SK-N-SH treated with all-trans-retinoic acid at 6 μM for 48 hours (cell line): ENCODE measurements at regions not wholly inside any gene's neighbourhood (a gene's known extent, or its start where the extent isn't known, plus 50 kb on each side); places are given as distances from the start of the nearest gene placed in this dataset.

ENCODE experiments used
- ATAC-seq: fragments of 200-7000 bp; cut with Tn5 transposase; 3 replicates; pipeline ENCODE4 v1.9.1; 2020; ENCODE audit warnings: mild to moderate bottlenecking, moderate library complexity
- ARNTL ChIP-seq: fragments of 450-650 bp; formaldehyde crosslinking; IDR thresholded peaks from 2 replicates; pipeline ENCODE4 v1.5.0; 2020; ENCODE audit warnings: low read depth, mild to moderate bottlenecking, moderate library complexity, borderline replicate concordance
- BACH2 ChIP-seq: fragments of 250-450 bp; sonication (Bioruptor Pico); IDR thresholded peaks from 2 replicates; pipeline ENCODE4 v1.9.0; 2021; ENCODE audit warnings: mild to moderate bottlenecking, borderline replicate concordance
- CSDC2 ChIP-seq: fragments of 250-450 bp; sonication (Bioruptor Pico); IDR thresholded peaks from 2 replicates; pipeline ENCODE4 v1.5.0; 2020; ENCODE audit warnings: mild to moderate bottlenecking, moderate library complexity
- CSRNP3 ChIP-seq: fragments of 250-450 bp; sonication (Bioruptor Pico); IDR thresholded peaks from 2 replicates; pipeline ENCODE4 v1.5.1; 2021; ENCODE audit warnings: mild to moderate bottlenecking, moderate library complexity
- ESRRG ChIP-seq: fragments of 250-450 bp; sonication (Bioruptor Pico); IDR thresholded peaks from 2 replicates; pipeline ENCODE4 v1.6.1; 2021; ENCODE audit warnings: mild to moderate bottlenecking
- GLIS3 ChIP-seq: fragments of 250-450 bp; sonication (Bioruptor Pico); IDR thresholded peaks from 2 replicates; pipeline ENCODE4 v1.5.0; 2020; ENCODE audit warnings: mild to moderate bottlenecking, moderate library complexity
- ISL1 ChIP-seq: fragments of 250-450 bp; sonication (Bioruptor Pico); IDR thresholded peaks from 2 replicates; pipeline ENCODE4 v2.1.2; 2022; ENCODE audit warnings: mild to moderate bottlenecking, moderate library complexity
- OSR1 ChIP-seq: fragments of 250-450 bp; sonication (Bioruptor Pico); IDR thresholded peaks from 2 replicates; pipeline ENCODE4 v1.8.0; 2022; ENCODE audit warnings: moderate library complexity, mild to moderate bottlenecking, inconsistent platforms
- POU6F1 ChIP-seq: fragments of 250-450 bp; sonication (Bioruptor Pico); IDR thresholded peaks from 2 replicates; pipeline ENCODE4 v1.8.0; 2021; ENCODE audit warnings: low read depth, mild to moderate bottlenecking, moderate library complexity, borderline replicate concordance
- PPARA ChIP-seq: fragments of 250-450 bp; sonication (Bioruptor Pico); IDR thresholded peaks from 2 replicates; pipeline ENCODE4 v1.5.0; 2020; ENCODE audit warnings: mild to moderate bottlenecking, borderline replicate concordance
- RARB ChIP-seq: fragments of 250-450 bp; sonication (Bioruptor Pico); IDR thresholded peaks from 2 replicates; pipeline ENCODE4 v1.8.0; 2021; ENCODE audit warnings: mild to moderate bottlenecking, moderate library complexity
- SNAI2 ChIP-seq: fragments of 250-450 bp; sonication (Bioruptor Pico); IDR thresholded peaks from 2 replicates; pipeline ENCODE4 v1.5.0; 2020; ENCODE audit warnings: mild to moderate bottlenecking, moderate library complexity
- TCF4 ChIP-seq: fragments of 250-450 bp; sonication (Bioruptor Pico); IDR thresholded peaks from 2 replicates; pipeline ENCODE4 v1.8.0; 2021; ENCODE audit warnings: mild to moderate bottlenecking, moderate library complexity, borderline replicate concordance
- TOX ChIP-seq: fragments of 250-450 bp; sonication (Bioruptor Pico); IDR thresholded peaks from 2 replicates; pipeline ENCODE4 v1.8.0; 2021; ENCODE audit warnings: mild to moderate bottlenecking, moderate library complexity, borderline replicate concordance
- TSHZ2 ChIP-seq: fragments of 250-450 bp; sonication (Bioruptor Pico); IDR thresholded peaks from 2 replicates; pipeline ENCODE4 v1.5.0; 2020; ENCODE audit warnings: mild to moderate bottlenecking, moderate library complexity
- ZC3H10 ChIP-seq: fragments of 250-450 bp; sonication (Bioruptor Pico); IDR thresholded peaks from 2 replicates; pipeline ENCODE4 v1.5.1; 2021; ENCODE audit warnings: mild to moderate bottlenecking, moderate library complexity
- ZFP3 ChIP-seq: fragments of 250-450 bp; sonication (Bioruptor Pico); IDR thresholded peaks from 2 replicates; pipeline ENCODE4 v1.5.0; 2020; ENCODE audit warnings: mild to moderate bottlenecking, moderate library complexity
- ZFP30 ChIP-seq: fragments of 450-650 bp; formaldehyde crosslinking; IDR thresholded peaks from 2 replicates; pipeline ENCODE4 v1.5.0; 2022; ENCODE audit warnings: mild to moderate bottlenecking, moderate library complexity
- ZNF565 ChIP-seq: fragments of 450-650 bp; formaldehyde crosslinking; conservative IDR thresholded peaks from 2 replicates; pipeline ENCODE4 v1.5.0; 2020; ENCODE audit warnings: low read depth, mild to moderate bottlenecking, moderate library complexity
- ZNF70 ChIP-seq: fragments of 450-650 bp; formaldehyde crosslinking; IDR thresholded peaks from 2 replicates; pipeline ENCODE4 v1.5.0; 2020; ENCODE audit warnings: mild to moderate bottlenecking, moderate library complexity
- ZNF8 ChIP-seq: fragments of 450-650 bp; formaldehyde crosslinking; IDR thresholded peaks from 2 replicates; pipeline ENCODE4 v1.5.0; 2020; ENCODE audit warnings: mild to moderate bottlenecking, moderate library complexity
- TF ChIP-seq, protein P1 (sequence below): fragments of 250-450 bp; sonication (Bioruptor Pico); IDR thresholded peaks from 2 replicates; pipeline ENCODE4 v1.8.0; 2020; ENCODE audit warnings: mild to moderate bottlenecking, moderate library complexity, borderline replicate concordance
- TF ChIP-seq, protein P2 (sequence below): fragments of 250-450 bp; sonication (Bioruptor Pico); IDR thresholded peaks from 2 replicates; pipeline ENCODE4 v1.5.1; 2020; ENCODE audit warnings: low read depth, mild to moderate bottlenecking, moderate library complexity

DNA sequence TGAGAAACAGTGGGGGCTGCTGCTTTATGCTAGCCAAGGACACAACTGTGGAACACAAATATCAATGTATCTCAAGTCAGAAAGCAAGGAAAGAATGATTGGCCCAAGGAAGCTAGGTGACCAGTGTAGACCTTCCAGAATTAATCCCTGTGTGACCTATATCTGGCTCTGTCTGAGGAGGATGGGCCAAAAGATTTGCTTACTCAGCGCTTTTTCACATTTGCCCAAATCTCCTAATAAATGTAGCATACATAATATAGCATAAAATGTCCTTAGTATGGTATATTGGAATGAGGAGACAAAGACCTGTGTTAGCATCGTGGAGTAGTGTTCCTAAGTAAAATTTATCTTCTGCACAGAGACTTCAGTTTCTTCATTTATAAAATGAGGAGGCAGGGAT is 66.7 kb upstream of the NT5C1B start:
- no peak for ATAC-seq
- TF ChIP-seq, protein P1, sequence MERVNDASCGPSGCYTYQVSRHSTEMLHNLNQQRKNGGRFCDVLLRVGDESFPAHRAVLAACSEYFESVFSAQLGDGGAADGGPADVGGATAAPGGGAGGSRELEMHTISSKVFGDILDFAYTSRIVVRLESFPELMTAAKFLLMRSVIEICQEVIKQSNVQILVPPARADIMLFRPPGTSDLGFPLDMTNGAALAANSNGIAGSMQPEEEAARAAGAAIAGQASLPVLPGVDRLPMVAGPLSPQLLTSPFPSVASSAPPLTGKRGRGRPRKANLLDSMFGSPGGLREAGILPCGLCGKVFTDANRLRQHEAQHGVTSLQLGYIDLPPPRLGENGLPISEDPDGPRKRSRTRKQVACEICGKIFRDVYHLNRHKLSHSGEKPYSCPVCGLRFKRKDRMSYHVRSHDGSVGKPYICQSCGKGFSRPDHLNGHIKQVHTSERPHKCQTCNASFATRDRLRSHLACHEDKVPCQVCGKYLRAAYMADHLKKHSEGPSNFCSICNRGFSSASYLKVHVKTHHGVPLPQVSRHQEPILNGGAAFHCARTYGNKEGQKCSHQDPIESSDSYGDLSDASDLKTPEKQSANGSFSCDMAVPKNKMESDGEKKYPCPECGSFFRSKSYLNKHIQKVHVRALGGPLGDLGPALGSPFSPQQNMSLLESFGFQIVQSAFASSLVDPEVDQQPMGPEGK (CRISPR knock-in tag) = no peak
- TF ChIP-seq TOX (CRISPR knock-in tag) = no peak
- TF ChIP-seq ESRRG (CRISPR knock-in tag) = no peak
- TF ChIP-seq OSR1 (CRISPR knock-in tag) = no peak
- no peak for TF ChIP-seq ZNF70 (CRISPR knock-in tag)

DNA sequence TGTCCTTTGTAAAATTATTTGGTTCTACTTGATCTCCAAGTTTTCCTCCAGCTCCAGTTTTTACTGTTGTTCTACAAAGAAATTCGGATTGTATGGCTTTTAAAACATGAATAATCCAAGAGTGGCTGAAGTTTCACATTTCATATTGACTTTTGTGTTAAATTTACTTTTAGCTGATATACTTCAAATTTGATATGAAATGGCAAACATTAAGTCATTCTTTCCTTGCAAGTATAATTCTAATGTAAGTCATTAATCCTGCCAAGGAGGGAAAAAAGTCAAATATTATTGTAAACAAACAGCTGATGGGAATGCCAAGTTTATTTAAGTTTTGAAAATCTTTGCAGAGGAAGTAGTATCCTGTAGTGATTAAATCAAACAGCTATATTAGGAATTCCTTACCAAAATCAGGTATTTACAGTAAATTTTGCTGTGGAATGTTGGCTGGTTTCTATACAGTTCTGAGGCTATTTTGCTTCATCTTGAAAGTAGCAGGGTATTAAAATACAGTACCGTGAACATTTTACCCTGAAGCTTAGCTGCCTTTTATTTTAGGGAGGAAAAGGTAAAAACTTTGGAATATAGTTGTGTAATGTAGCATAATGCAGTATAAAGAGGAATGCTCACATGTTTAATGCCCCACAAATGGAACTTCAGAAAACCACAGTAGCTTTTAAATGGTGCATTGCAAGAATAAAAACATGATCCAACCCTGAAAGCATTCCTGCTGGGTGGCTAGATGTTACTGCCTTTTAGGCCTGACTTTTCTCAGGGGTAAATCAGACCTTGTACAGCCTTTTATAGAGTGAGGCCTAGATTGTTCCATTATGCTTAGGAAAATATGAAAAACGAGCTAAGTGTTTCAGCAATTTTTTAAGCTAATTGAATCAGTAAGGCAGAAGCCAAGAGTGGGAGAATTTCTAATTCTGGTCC is 62.7 kb upstream of the NT5C1B start:
- peak; percentile 89 for ATAC-seq
- TF ChIP-seq ZFP30 (no peak), ZC3H10 (CRISPR knock-in tag) (no peak), ARNTL (CRISPR knock-in tag) (no peak; the same call in 1 of the 2 replicates), RARB (CRISPR knock-in tag) (no peak), BACH2 (CRISPR knock-in tag) (no peak), CSDC2 (0 out of 2 replicates have a peak, but pooled peaks have one; percentile 41), CSRNP3 (0 out of 2 replicates have a peak, but pooled peaks have one; percentile 13), ZNF565 (CRISPR knock-in tag) (no peak; the same call in 1 of the 2 replicates), SNAI2 (CRISPR knock-in tag) (0 out of 2 replicates have a peak, but pooled peaks have one; percentile 27), ZNF8 (CRISPR knock-in tag) (no peak), POU6F1 (CRISPR knock-in tag) (no peak), ZFP3 (CRISPR knock-in tag) (peak; percentile 64; the same call in 1 of the 2 replicates), PPARA (CRISPR knock-in tag) (no peak), GLIS3 (CRISPR knock-in tag) (peak; percentile 38), ZNF70 (CRISPR knock-in tag) (no peak; the same call in 1 of the 2 replicates), TCF4 (CRISPR knock-in tag) (no peak), ESRRG (CRISPR knock-in tag) (no peak; the same call in 1 of the 2 replicates), TOX (CRISPR knock-in tag) (no peak), OSR1 (CRISPR knock-in tag) (no peak), ISL1 (peak; percentile 99), TSHZ2 (CRISPR knock-in tag) (no peak)
- TF ChIP-seq, protein P1 (CRISPR knock-in tag) = peak; percentile 37; the same call in 1 of the 2 replicates
- TF ChIP-seq, protein P2, sequence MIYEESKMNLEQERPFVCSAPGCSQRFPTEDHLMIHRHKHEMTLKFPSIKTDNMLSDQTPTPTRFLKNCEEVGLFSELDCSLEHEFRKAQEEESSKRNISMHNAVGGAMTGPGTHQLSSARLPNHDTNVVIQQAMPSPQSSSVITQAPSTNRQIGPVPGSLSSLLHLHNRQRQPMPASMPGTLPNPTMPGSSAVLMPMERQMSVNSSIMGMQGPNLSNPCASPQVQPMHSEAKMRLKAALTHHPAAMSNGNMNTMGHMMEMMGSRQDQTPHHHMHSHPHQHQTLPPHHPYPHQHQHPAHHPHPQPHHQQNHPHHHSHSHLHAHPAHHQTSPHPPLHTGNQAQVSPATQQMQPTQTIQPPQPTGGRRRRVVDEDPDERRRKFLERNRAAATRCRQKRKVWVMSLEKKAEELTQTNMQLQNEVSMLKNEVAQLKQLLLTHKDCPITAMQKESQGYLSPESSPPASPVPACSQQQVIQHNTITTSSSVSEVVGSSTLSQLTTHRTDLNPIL (CRISPR knock-in tag) = peak; percentile 83
